WTC11 (cell line): ENCODE measurements at regions not wholly inside any gene's neighbourhood (a gene's known extent, or its start where the extent isn't known, plus 50 kb on each side); places are given as distances from the start of the nearest gene placed in this dataset.

Experiments
- ATAC-seq: fragments of 200-7000 bp; cut with Tn5 transposase; 2 replicates; pipeline ENCODE4 v1.10.0; 2021; ENCODE audit warnings: mild to moderate bottlenecking, moderate library complexity
- CTCF ChIA-PET: fragments of 300-600 bp; sonication (Branson Sonifier 250); formaldehyde crosslinking; loops from one replicate; lab custom pipeline; 2021; ENCODE audit warnings: antibody characterized with exemption; lab: Charles Lee
- POLR2A ChIA-PET: fragments of 350-600 bp; sonication (Branson Sonifier 250); formaldehyde crosslinking; loops from one replicate; lab custom pipeline; 2021; ENCODE audit warnings: antibody characterized with exemption; lab: Charles Lee
- DNase-seq: peaks from one replicate; pipeline ENCODE4 v3.0.0; 2021; ENCODE audit warnings: low spot score
- H3K27ac Mint-ChIP-seq: 2 replicates; pipeline ENCODE4 v1.8.0; 2021; ENCODE audit warnings: mixed read lengths
- H3K27me3 Mint-ChIP-seq: 2 replicates; pipeline ENCODE4 v1.8.0; 2021; ENCODE audit warnings: low read depth, mild to moderate bottlenecking, moderate library complexity, mixed read lengths
- H3K36me3 Mint-ChIP-seq: 2 replicates; pipeline ENCODE4 v1.8.0; 2021; ENCODE audit warnings: mixed read lengths
- H3K4me1 Mint-ChIP-seq: 2 replicates; pipeline ENCODE4 v1.8.0; 2022; ENCODE audit warnings: mixed read lengths
- H3K4me3 Mint-ChIP-seq: 2 replicates; pipeline ENCODE4 v1.8.0; 2021; ENCODE audit warnings: mild to moderate bottlenecking, moderate library complexity, mixed read lengths
- H3K9me3 Mint-ChIP-seq: 2 replicates; pipeline ENCODE4 v1.8.0; 2021; ENCODE audit warnings: mixed read lengths
- AFF4 ChIP-seq: sonication (generic); formaldehyde crosslinking; IDR thresholded peaks from 2 replicates; pipeline ENCODE4 v1.8.1; 2023; ENCODE audit warnings: mild to moderate bottlenecking, missing genetic modification reagents, borderline replicate concordance
- ATF2 ChIP-seq: sonication (generic); formaldehyde crosslinking; IDR thresholded peaks from 2 replicates; pipeline ENCODE4 v1.8.1; 2022; ENCODE audit warnings: low read depth, missing genetic modification reagents, borderline replicate concordance
- CDX4 ChIP-seq: fragments of 250-450 bp; sonication (Bioruptor Pico); IDR thresholded peaks from 2 replicates; pipeline ENCODE4 v1.9.0; 2021; ENCODE audit warnings: moderate library complexity, mild to moderate bottlenecking, inconsistent platforms, borderline replicate concordance
- CTCF ChIP-seq: fragments of 200-600 bp; IDR thresholded peaks from 2 replicates; pipeline ENCODE4 v1.8.0; 2022; ENCODE audit warnings: antibody characterized with exemption
- E2F4 ChIP-seq: sonication (generic); formaldehyde crosslinking; IDR thresholded peaks from 2 replicates; pipeline ENCODE4 v1.8.1; 2022; ENCODE audit warnings: low read depth, mild to moderate bottlenecking, moderate library complexity, missing genetic modification reagents, borderline replicate concordance
- E2F5 ChIP-seq: sonication (generic); formaldehyde crosslinking; IDR thresholded peaks from 2 replicates; pipeline ENCODE4 v1.8.1; 2022; ENCODE audit warnings: mild to moderate bottlenecking, moderate library complexity, missing genetic modification reagents
- EMX1 ChIP-seq: fragments of 250-450 bp; sonication (Bioruptor Pico); IDR thresholded peaks from 2 replicates; pipeline ENCODE4 v1.8.0; 2021; ENCODE audit warnings: mild to moderate bottlenecking
- FOXJ3 ChIP-seq: sonication (generic); formaldehyde crosslinking; IDR thresholded peaks from 2 replicates; pipeline ENCODE4 v1.9.0; 2021; ENCODE audit warnings: missing genetic modification reagents, mild to moderate bottlenecking, borderline replicate concordance
- GABPB1 ChIP-seq: sonication (generic); formaldehyde crosslinking; IDR thresholded peaks from 2 replicates; pipeline ENCODE4 v1.8.1; 2023; ENCODE audit warnings: mild to moderate bottlenecking, missing genetic modification reagents
- GTF2I ChIP-seq: fragments of 250-450 bp; sonication (Bioruptor Pico); conservative IDR thresholded peaks from 2 replicates; pipeline ENCODE4 v1.4.0; 2021; ENCODE audit warnings: mild to moderate bottlenecking
- NR1H2 ChIP-seq: sonication (generic); formaldehyde crosslinking; IDR thresholded peaks from 2 replicates; pipeline ENCODE4 v1.9.0; 2021; ENCODE audit warnings: mild to moderate bottlenecking, moderate library complexity, missing genetic modification reagents
- RORB ChIP-seq: fragments of 250-450 bp; sonication (Bioruptor Pico); IDR thresholded peaks from 2 replicates; pipeline ENCODE4 v1.9.0; 2021; ENCODE audit warnings: mild to moderate bottlenecking
- SMAD3 ChIP-seq: sonication (generic); formaldehyde crosslinking; IDR thresholded peaks from 2 replicates; pipeline ENCODE4 v1.8.0; 2022; ENCODE audit warnings: missing genetic modification reagents, mild to moderate bottlenecking, borderline replicate concordance
- STAT6 ChIP-seq: sonication (generic); formaldehyde crosslinking; conservative IDR thresholded peaks from 2 replicates; pipeline ENCODE4 v1.8.1; 2023; ENCODE audit warnings: mild to moderate bottlenecking, low read depth, missing genetic modification reagents, moderate library complexity
- TCF7 ChIP-seq: sonication (generic); formaldehyde crosslinking; IDR thresholded peaks from 2 replicates; pipeline ENCODE4 v1.8.0; 2022; ENCODE audit warnings: mild to moderate bottlenecking, low read depth, missing genetic modification reagents, moderate library complexity
- TEAD4 ChIP-seq: sonication (generic); formaldehyde crosslinking; IDR thresholded peaks from 2 replicates; pipeline ENCODE4 v1.8.0; 2022; ENCODE audit warnings: mild to moderate bottlenecking, missing genetic modification reagents
- ZNF281 ChIP-seq: sonication (generic); formaldehyde crosslinking; IDR thresholded peaks from 2 replicates; pipeline ENCODE4 v1.8.0; 2023; ENCODE audit warnings: mild to moderate bottlenecking, missing genetic modification reagents
- ZNF416 ChIP-seq: fragments of 250-450 bp; sonication (Bioruptor Pico); IDR thresholded peaks from 2 replicates; pipeline ENCODE4 v1.9.0; 2021; ENCODE audit warnings: mild to moderate bottlenecking, inconsistent platforms
- ZNF512 ChIP-seq: sonication (generic); formaldehyde crosslinking; IDR thresholded peaks from 2 replicates; pipeline ENCODE4 v1.8.1; 2022; ENCODE audit warnings: missing genetic modification reagents, borderline replicate concordance

- TF ChIP-seq STAT6 (CRISPR knock-in tag) (no peak), E2F4 (CRISPR knock-in tag) (no peak), FOXJ3 (CRISPR knock-in tag) (no peak), NR1H2 (CRISPR knock-in tag) (no peak), GABPB1 (CRISPR knock-in tag) (no peak), ZNF512 (no peak)
- TF ChIP-seq, all 79 proteins: peak for 0
Measured at GRCh38 chr3:83625261-83625660, 1333.5 kb upstream of the CADM2 start (continued).

GRCh38 chr3:83628471-83628870, 1330.3 kb upstream of the CADM2 start:
- peaks cover 4% of the 10 kb centered on the region for H3K9me3 Mint-ChIP-seq
- DNase-seq: no peak
- H3K27ac Mint-ChIP-seq: no peak overlapping the region
- ATAC-seq: no peak
- ChIA-PET POLR2A (no interaction called here), CTCF (no interaction called here)
- no peaks in the 10 kb centered on the region for H3K4me1 Mint-ChIP-seq
- H3K4me3 Mint-ChIP-seq: no peak overlapping the region
- no peaks in the 10 kb centered on the region for H3K27me3 Mint-ChIP-seq
- no peaks in the 10 kb centered on the region for H3K36me3 Mint-ChIP-seq
- TF ChIP-seq ZNF281 (CRISPR knock-in tag): no peak
- TF ChIP-seq TEAD4 (CRISPR knock-in tag): no peak
- TF ChIP-seq GTF2I (CRISPR knock-in tag): no peak
- TF ChIP-seq SMAD3 (CRISPR knock-in tag): no peak
- TF ChIP-seq ATF2 (CRISPR knock-in tag): no peak
- no peak for TF ChIP-seq AFF4 (CRISPR knock-in tag)
- TF ChIP-seq EMX1 (CRISPR knock-in tag): no peak
- no peak for TF ChIP-seq ZNF416 (CRISPR knock-in tag)
- TF ChIP-seq E2F5 (CRISPR knock-in tag): no peak
- TF ChIP-seq CDX4 (CRISPR knock-in tag): no peak
- TF ChIP-seq CTCF: no peak
- TF ChIP-seq NR1H2 (CRISPR knock-in tag): no peak
- no peak for TF ChIP-seq TCF7
- TF ChIP-seq RORB (CRISPR knock-in tag): no peak
